GM13977 (cell line): ENCODE measurements at regions not wholly inside any gene's neighbourhood (a gene's known extent, or its start where the extent isn't known, plus 50 kb on each side); places are given as distances from the start of the nearest gene placed in this dataset.
"Not testable (repeated sequence)": the region's sequence is repeated elsewhere in the genome, so short reads cannot be mapped to it uniquely, and the experiment has no call there.

Source experiments
- DNase-seq: peaks from one replicate; pipeline ENCODE4 v3.0.0; 2012; ENCODE audit warnings: low spot score
- in situ Hi-C: fragments of 300-500 bp; cut with MboI; formaldehyde crosslinking; loops from one replicate; pipeline ENCODE4 v1.12.0; 2022; ENCODE audit warnings: low sequenced_read_pairs, low pct_unique_long_range_greater_than_20kb, mixed read lengths, inconsistent platforms; ENCODE audit not compliant: unreplicated experiment
- TF ChIP-seq, protein P1 (sequence below): IDR thresholded peaks from 2 replicates; pipeline ENCODE4 v1.5.1; 2012; ENCODE audit warnings: mild to moderate bottlenecking, control low read depth; ENCODE audit not compliant: insufficient read depth; ENCODE audit errors: extremely low read depth, missing control alignments

DNA sequence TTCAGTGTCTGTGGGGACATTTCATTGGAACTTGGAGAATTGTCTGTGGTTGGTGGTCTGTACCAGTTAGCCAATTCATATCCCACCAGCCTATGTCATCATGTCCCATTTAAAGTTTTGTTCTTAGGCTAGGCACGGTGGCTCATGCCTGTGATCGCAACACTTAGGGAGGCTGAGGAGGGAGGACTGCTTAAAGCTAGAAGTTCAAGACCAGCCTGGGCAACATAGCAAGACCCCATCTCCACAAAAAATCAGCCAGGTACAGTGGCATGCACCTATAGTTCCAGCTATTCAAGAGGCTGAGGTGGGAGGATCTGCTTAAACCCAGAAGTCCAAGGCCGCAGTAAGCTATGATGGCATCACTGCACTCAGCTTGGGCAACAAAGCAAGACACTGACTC lies 55.6 kb upstream of the CCND1 start:
- DNase-seq: no peak
- in situ Hi-C loops: no loop called here
- TF ChIP-seq, protein P1, sequence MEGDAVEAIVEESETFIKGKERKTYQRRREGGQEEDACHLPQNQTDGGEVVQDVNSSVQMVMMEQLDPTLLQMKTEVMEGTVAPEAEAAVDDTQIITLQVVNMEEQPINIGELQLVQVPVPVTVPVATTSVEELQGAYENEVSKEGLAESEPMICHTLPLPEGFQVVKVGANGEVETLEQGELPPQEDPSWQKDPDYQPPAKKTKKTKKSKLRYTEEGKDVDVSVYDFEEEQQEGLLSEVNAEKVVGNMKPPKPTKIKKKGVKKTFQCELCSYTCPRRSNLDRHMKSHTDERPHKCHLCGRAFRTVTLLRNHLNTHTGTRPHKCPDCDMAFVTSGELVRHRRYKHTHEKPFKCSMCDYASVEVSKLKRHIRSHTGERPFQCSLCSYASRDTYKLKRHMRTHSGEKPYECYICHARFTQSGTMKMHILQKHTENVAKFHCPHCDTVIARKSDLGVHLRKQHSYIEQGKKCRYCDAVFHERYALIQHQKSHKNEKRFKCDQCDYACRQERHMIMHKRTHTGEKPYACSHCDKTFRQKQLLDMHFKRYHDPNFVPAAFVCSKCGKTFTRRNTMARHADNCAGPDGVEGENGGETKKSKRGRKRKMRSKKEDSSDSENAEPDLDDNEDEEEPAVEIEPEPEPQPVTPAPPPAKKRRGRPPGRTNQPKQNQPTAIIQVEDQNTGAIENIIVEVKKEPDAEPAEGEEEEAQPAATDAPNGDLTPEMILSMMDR: no peak

DNA sequence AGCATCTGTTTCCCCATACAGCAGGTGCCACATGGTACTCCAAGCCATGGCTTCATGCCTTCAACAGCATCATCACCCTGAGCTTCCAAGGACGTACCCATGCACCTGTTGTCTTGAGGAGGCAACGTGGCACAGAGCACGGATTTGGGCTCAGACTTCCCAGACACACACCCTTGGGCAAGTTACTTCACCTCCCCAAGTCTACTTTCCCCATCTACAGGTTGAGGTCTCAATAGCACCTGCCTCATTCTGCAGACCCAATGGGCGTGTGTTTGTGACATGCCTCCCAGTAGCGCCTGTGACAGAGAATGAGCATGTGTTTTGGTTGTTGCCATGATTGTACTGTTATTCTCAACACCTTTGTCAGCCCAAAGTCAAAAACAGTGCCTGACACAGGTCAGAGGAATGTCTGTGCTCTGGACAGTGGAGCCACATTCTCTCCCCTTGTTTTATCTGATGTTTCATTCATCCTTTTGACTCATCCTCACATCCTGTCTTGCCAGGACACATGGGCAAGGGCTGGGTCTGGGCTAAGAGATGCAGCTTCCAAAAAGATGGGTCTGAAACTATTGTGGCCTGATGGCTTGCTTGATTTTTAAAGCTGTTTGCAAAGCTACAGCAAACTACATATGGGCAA lies 53.4 kb upstream of the CCND1 start:
- in situ Hi-C loops: no loop called here
- TF ChIP-seq, protein P1: no peak
- DNase-seq: no peak

DNA sequence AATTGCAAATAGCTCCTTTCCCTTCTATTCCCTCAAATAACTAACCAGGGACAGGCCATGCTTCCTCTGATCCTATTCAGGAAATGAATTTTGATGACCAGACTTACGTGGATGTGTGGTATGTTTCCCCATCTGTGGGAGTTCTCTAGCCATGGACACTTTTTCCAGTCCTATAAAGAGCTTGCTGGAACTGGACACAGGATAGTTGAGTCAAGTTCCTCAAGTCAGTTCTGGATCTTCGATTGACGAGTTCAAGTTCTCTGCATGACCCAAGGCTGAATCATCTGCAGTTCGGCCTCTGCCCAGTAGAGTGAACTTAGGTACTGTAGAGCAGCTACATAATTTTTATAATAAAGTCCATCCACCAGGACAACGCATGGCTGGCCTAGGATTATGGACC lies 52.7 kb upstream of the CCND1 start:
- TF ChIP-seq, protein P1: no peak
- in situ Hi-C loops: no loop called here
- DNase-seq: no peak

DNA sequence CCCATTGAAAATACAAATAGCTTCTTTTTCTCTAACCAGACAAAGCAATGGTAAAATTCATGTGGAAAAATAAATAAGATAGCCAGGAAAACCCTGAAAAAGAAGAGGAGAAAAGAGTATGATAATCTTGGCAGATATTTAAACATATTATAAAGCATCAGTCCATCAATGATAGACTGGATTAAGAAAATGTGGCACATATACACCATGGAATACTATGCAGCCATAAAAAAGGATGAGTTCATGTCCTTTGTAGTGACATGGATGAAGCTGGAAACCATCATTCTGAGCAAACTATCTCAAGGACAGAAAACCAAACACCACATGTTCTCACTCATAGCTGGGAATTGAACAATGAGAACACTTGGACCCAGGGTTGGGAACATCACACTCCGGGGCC lies 50.9 kb upstream of the CCND1 start:
- in situ Hi-C loops, DNase-seq: not testable (repeated sequence)
